Colonic mucosa (tissue), 4 donors: ENCODE measurements at regions not wholly inside any gene's neighbourhood (a gene's known extent, or its start where the extent isn't known, plus 50 kb on each side); places are given as distances from the start of the nearest gene placed in this dataset.

Experiments
- DNase-seq: peaks from one replicate; pipeline ENCODE4 v3.0.0-alpha.2; 2020
- H3K27ac ChIP-seq: fragments of 200-600 bp; one replicate; pipeline ENCODE4 v1.8.0; 2021
- H3K27me3 ChIP-seq: fragments of 200-600 bp; one replicate; pipeline ENCODE4 v1.8.0; 2021
- H3K36me3 ChIP-seq: fragments of 200-600 bp; one replicate; pipeline ENCODE4 v1.8.0; 2021
- H3K4me1 ChIP-seq: fragments of 200-600 bp; one replicate; pipeline ENCODE4 v1.8.0; 2021; ENCODE audit warnings: mild to moderate bottlenecking
- H3K4me3 ChIP-seq: fragments of 200-600 bp; one replicate; pipeline ENCODE4 v1.8.0; 2021
- H3K9ac ChIP-seq, 2 donors: one replicate each; pipeline ENCODE4 v1.7.0; 2013; ENCODE audit warnings: control low read depth in 2 of 2, low read depth in 2 of 2, low read length in 2 of 2
- H3K9me3 ChIP-seq: fragments of 200-600 bp; one replicate; pipeline ENCODE4 v1.8.0; 2021
- intact Hi-C: fragments of 100-400 bp; cut with DNase I; formaldehyde crosslinking; loops from one replicate; pipeline ENCODE4 v1.14.1; 2022
- TF ChIP-seq, protein P1 (sequence below): fragments of 200-600 bp; IDR thresholded peaks from one replicate; pipeline ENCODE4 v1.8.0; 2022; ENCODE audit warnings: antibody characterized with exemption, mild to moderate bottlenecking
- donor health status: healthy.
- donor health status: DM: no; HTN: no; CAD: no.
- donor health status: DM: no; HTN: no; CAD: no.

DNA sequence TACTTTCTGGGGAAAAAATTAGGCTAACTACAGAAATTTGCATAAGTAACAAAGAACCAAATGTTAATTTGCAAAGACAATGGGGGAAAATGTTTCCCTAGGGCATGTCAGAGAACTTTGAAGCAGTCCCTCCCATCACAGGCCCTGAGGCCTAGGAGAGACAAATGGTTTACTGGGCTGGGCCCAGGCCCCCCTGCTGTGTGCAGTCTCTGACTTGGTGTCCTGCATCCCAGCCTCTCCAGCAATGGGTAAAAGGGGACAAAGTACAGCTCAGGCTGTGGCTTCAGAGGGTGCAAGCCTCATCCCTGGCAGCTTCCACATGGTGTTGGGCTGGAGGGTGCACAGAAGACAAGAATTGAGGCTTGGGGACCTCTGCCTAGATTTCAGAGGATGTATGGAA lies 788.4 kb downstream of the FRK start:
- intact Hi-C loops, result no loop called here
- no peak overlapping the region for H3K9ac ChIP-seq
- H3K4me1 ChIP-seq, result no peaks in the 10 kb centered on the region
- H3K27ac ChIP-seq, result no peak overlapping the region
- no peak for DNase-seq
- H3K9me3 ChIP-seq, result no peaks in the 10 kb centered on the region
- H3K27me3 ChIP-seq, result no peaks in the 10 kb centered on the region
- TF ChIP-seq, protein P1, sequence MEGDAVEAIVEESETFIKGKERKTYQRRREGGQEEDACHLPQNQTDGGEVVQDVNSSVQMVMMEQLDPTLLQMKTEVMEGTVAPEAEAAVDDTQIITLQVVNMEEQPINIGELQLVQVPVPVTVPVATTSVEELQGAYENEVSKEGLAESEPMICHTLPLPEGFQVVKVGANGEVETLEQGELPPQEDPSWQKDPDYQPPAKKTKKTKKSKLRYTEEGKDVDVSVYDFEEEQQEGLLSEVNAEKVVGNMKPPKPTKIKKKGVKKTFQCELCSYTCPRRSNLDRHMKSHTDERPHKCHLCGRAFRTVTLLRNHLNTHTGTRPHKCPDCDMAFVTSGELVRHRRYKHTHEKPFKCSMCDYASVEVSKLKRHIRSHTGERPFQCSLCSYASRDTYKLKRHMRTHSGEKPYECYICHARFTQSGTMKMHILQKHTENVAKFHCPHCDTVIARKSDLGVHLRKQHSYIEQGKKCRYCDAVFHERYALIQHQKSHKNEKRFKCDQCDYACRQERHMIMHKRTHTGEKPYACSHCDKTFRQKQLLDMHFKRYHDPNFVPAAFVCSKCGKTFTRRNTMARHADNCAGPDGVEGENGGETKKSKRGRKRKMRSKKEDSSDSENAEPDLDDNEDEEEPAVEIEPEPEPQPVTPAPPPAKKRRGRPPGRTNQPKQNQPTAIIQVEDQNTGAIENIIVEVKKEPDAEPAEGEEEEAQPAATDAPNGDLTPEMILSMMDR, result no peak
- no peak overlapping the region for H3K4me3 ChIP-seq
- H3K36me3 ChIP-seq, result no peaks in the 10 kb centered on the region

DNA sequence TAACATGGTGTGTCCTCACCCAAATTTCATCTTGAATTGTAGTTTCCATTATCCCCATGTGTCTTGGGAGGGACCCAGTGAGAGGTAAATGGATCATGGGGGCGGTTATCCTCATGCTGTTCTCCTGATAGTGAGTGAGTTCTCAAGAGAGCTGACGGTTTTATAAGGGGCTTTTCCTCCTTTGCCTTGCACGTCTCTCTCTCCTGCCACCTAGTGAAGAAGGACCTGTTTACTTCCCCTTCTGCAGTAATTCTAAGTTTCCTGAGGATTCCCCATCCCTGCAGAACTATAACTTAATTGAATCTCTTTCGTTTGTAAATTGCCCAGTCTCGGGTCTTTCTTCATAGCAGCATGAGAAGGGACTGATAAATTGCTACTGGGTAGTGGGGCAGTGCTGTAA lies 789.3 kb downstream of the FRK start:
- Histone ChIP-seq H3K27me3 (no peaks in the 10 kb centered on the region), H3K4me1 (no peaks in the 10 kb centered on the region), H3K27ac (no peak overlapping the region), H3K9me3 (no peaks in the 10 kb centered on the region), H3K9ac (no peak overlapping the region), H3K36me3 (no peaks in the 10 kb centered on the region), H3K4me3 (no peak overlapping the region)
- no peak for DNase-seq
- TF ChIP-seq, protein P1, result no peak
- intact Hi-C loops, result no loop called here

DNA sequence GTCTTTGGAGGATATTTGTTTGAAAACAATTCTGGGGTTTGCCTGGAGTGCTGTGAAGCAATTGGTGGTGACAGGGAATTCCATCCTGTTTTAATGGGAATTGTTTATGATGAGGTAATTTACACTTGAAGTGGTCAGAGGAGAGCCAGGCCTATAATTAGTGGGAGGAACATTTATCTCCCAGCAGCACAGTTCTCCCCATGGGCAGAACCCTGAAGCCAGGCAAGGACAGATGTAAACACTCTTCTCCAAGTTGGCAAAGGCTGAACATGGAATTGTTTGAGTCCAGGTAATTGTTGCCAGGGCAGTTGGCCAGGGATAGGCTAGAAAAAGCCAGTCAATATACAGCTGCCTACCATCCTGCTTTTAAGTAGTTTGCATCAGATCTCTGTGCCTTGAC lies 789.7 kb downstream of the FRK start:
- TF ChIP-seq, protein P1, result no peak
- H3K27ac ChIP-seq, result no peak overlapping the region
- no peak overlapping the region for H3K9ac ChIP-seq
- H3K9me3 ChIP-seq, result no peaks in the 10 kb centered on the region
- H3K27me3 ChIP-seq, result no peaks in the 10 kb centered on the region
- DNase-seq, result no peak
- no peaks in the 10 kb centered on the region for H3K36me3 ChIP-seq
- intact Hi-C loops, result no loop called here
- H3K4me1 ChIP-seq, result no peaks in the 10 kb centered on the region
- no peak overlapping the region for H3K4me3 ChIP-seq

DNA sequence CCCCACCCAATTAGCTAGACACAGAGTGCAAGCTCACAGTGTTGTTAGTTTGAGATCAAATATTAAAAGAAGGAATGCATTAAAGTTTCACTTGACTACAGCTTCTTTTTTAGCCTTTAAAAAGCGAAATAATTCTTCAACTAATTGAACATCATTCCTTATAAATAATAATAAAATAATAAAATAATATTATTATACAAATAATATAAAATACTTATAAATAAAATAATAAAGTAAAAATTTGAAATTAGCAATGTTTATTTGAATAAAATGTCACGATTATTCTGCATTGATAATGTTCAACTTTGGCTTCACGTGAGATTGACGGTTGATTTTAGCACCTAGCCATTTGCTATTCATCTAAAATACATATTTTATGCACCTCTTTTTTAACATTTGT lies 819.3 kb downstream of the FRK start:
- intact Hi-C loops, result no loop called here

DNA sequence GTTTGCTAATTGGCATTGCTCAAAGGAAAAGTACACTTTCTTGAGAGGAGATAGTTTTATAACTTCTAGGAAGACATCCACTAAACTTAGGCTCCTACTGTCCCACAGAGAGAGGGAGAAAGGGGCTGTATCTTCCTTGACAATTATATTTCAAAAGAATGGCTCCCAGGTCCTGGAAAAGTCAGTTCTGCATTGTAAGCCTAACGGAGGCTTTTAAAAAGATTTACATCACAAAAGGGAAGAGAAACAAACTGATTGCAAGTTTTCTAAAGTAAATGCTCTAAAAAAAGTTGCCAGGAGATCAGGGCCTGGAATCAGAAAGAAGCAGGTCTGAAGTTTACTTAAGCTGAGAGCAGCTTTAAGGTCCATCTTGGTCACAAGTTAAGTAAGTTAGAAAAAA lies 839.5 kb downstream of the FRK start:
- intact Hi-C loops, result no loop called here
- Histone ChIP-seq H3K4me3 (no peak overlapping the region), H3K9ac (no peak overlapping the region), H3K4me1 (no peaks in the 10 kb centered on the region), H3K27me3 (no peaks in the 10 kb centered on the region), H3K9me3 (no peaks in the 10 kb centered on the region), H3K36me3 (no peaks in the 10 kb centered on the region), H3K27ac (no peak overlapping the region)
- TF ChIP-seq, protein P1, result no peak
- no peak for DNase-seq

More for the DNA sequence above, 819.3 kb downstream of the FRK start:
- Histone ChIP-seq H3K4me3 (no peak overlapping the region), H3K9me3 (no peaks in the 10 kb centered on the region), H3K27me3 (no peaks in the 10 kb centered on the region), H3K36me3 (no peaks in the 10 kb centered on the region), H3K9ac (no peak overlapping the region), H3K4me1 (no peaks in the 10 kb centered on the region), H3K27ac (no peak overlapping the region)
- TF ChIP-seq, protein P1, result no peak
- DNase-seq, result no peak
